ENCODE measurements at regions not wholly inside any gene's neighbourhood (a gene's known extent, or its start where the extent isn't known, plus 50 kb on each side); places are given as distances from the start of the nearest gene placed in this dataset.

DNA sequence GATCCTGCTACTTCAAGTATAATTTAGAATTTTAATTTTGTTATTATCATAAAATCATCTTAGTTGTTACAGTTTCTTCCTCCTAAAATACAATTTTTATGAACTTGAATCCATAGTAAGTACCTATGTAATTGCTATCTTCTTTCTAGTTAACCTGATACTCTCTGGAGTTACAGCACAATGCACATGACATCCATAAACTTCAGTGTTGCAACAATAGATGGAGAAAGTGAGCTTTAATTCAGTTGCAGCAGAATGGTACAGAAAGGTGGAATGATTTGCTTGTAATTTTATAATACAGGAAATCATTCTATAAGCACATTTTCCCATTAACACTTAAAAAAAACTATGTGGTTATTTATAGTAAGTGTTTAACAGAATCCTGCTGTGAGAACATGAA is 372.0 kb downstream of the CDH9 start:
- TF ChIP-seq, protein P1, sequence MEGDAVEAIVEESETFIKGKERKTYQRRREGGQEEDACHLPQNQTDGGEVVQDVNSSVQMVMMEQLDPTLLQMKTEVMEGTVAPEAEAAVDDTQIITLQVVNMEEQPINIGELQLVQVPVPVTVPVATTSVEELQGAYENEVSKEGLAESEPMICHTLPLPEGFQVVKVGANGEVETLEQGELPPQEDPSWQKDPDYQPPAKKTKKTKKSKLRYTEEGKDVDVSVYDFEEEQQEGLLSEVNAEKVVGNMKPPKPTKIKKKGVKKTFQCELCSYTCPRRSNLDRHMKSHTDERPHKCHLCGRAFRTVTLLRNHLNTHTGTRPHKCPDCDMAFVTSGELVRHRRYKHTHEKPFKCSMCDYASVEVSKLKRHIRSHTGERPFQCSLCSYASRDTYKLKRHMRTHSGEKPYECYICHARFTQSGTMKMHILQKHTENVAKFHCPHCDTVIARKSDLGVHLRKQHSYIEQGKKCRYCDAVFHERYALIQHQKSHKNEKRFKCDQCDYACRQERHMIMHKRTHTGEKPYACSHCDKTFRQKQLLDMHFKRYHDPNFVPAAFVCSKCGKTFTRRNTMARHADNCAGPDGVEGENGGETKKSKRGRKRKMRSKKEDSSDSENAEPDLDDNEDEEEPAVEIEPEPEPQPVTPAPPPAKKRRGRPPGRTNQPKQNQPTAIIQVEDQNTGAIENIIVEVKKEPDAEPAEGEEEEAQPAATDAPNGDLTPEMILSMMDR (IDR thresholded peaks at IDR 0.05) = no peak
- TF ChIP-seq POLR2A (IDR thresholded peaks at IDR 0.05) = no peak
